Endothelial cell (in vitro differentiated cells): ENCODE measurements at regions not wholly inside any gene's neighbourhood (a gene's known extent, or its start where the extent isn't known, plus 50 kb on each side); places are given as distances from the start of the nearest gene placed in this dataset.

ENCODE experiments used
- DNase-seq: peaks from one replicate; pipeline ENCODE4 v3.0.0; 2021; ENCODE audit warnings: low spot score
- H3K27ac Mint-ChIP-seq: one replicate; pipeline ENCODE4 v1.8.0; 2021; ENCODE audit warnings: mixed read lengths, inconsistent platforms; ENCODE audit not compliant: unreplicated experiment
- H3K27me3 Mint-ChIP-seq: one replicate; pipeline ENCODE4 v1.8.0; 2021; ENCODE audit warnings: mild to moderate bottlenecking, moderate library complexity, mixed read lengths, inconsistent platforms; ENCODE audit not compliant: unreplicated experiment
- H3K36me3 Mint-ChIP-seq: one replicate; pipeline ENCODE4 v1.8.0; 2021; ENCODE audit warnings: mild to moderate bottlenecking, low read depth, mixed read lengths, inconsistent platforms; ENCODE audit not compliant: unreplicated experiment
- H3K4me1 Mint-ChIP-seq: one replicate; pipeline ENCODE4 v1.8.0; 2021; ENCODE audit warnings: mild to moderate bottlenecking, mixed read lengths, inconsistent platforms; ENCODE audit not compliant: unreplicated experiment
- H3K4me3 Mint-ChIP-seq: one replicate; pipeline ENCODE4 v1.8.0; 2021; ENCODE audit warnings: mild to moderate bottlenecking, mixed read lengths, inconsistent platforms; ENCODE audit not compliant: unreplicated experiment
- H3K9me3 Mint-ChIP-seq: one replicate; pipeline ENCODE4 v1.8.0; 2021; ENCODE audit warnings: mixed read lengths, inconsistent platforms; ENCODE audit not compliant: unreplicated experiment
- TF ChIP-seq, protein P1 (sequence below): fragments of 200-600 bp; sonication (generic); IDR thresholded peaks from one replicate; pipeline ENCODE4 v1.5.0; 2021; ENCODE audit warnings: antibody characterized with exemption; ENCODE audit not compliant: unreplicated experiment

DNA sequence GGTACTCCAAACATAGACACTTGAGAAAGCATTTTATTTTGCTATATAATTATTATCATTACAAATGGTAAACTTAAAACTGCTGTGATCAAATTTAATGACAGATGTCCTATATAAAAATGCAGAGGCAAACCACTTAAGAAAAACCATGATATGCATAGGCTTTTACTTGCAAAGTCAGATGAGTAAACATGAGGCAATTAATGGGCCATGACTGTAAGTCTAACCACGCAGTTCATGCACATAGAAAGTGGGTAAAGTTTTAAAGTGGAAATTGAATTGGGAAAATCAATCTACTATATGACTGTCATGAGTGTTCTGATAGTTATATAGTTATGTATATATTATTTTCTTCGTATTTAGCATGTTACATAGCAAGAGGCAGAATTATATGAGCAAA is 219.2 kb downstream of the PTPRC start:
- Mint-ChIP-seq H3K4me1 (no peaks in the 10 kb centered on the region), H3K36me3 (no peaks in the 10 kb centered on the region)
- TF ChIP-seq, protein P1, sequence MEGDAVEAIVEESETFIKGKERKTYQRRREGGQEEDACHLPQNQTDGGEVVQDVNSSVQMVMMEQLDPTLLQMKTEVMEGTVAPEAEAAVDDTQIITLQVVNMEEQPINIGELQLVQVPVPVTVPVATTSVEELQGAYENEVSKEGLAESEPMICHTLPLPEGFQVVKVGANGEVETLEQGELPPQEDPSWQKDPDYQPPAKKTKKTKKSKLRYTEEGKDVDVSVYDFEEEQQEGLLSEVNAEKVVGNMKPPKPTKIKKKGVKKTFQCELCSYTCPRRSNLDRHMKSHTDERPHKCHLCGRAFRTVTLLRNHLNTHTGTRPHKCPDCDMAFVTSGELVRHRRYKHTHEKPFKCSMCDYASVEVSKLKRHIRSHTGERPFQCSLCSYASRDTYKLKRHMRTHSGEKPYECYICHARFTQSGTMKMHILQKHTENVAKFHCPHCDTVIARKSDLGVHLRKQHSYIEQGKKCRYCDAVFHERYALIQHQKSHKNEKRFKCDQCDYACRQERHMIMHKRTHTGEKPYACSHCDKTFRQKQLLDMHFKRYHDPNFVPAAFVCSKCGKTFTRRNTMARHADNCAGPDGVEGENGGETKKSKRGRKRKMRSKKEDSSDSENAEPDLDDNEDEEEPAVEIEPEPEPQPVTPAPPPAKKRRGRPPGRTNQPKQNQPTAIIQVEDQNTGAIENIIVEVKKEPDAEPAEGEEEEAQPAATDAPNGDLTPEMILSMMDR = no peak

DNA sequence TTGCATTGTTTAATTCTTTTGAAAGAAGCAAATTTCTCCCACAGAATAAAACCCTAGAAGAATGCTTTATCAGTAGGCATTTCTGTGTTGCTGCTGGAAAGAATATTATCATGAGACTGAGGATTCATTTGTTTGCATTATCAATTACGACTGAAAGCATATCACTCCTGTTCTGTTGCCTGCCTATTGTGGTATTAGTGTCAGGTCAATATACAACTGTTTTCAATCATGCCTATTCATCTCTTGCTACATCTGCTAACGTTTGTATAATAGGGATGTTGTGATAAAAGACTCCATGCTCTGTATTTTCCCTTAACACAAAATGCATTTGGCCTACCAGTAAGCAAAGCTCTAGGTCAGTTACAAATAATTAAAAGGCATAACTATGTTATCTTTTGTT is 221.5 kb downstream of the PTPRC start:
- Mint-ChIP-seq H3K27ac (no peak overlapping the region), H3K4me3 (no peak overlapping the region), H3K4me1 (no peaks in the 10 kb centered on the region), H3K27me3 (no peaks in the 10 kb centered on the region), H3K9me3 (no peaks in the 10 kb centered on the region), H3K36me3 (no peaks in the 10 kb centered on the region)
- TF ChIP-seq, protein P1 = no peak
- no peak for DNase-seq

More for the DNA sequence above, 219.2 kb downstream of the PTPRC start:
- DNase-seq = no peak
- Mint-ChIP-seq H3K27me3 (no peaks in the 10 kb centered on the region), H3K9me3 (no peaks in the 10 kb centered on the region), H3K27ac (no peak overlapping the region), H3K4me3 (no peak overlapping the region)

DNA sequence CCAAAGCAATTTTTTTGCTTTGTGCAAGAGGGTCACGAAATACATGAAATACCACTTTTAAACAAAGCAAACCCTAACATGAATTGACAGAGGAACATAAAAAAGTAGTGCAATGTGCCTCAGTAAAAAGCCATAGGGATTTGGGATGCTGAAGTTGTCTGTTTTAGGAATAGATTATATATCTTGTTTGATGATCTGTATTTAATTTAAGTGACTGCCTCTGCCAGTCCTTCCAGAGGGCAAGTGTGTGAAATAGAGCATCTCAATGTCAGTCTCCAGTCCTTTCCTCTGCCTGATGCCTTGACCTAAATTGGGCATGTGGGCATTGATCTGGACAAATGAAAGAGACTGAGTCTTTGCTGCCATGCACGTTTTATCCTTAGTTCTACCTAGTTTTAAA is 222.8 kb downstream of the PTPRC start:
- no peaks in the 10 kb centered on the region for H3K36me3 Mint-ChIP-seq
- no peaks in the 10 kb centered on the region for H3K9me3 Mint-ChIP-seq
- H3K27me3 Mint-ChIP-seq = no peaks in the 10 kb centered on the region
- TF ChIP-seq, protein P1 = no peak
- H3K4me1 Mint-ChIP-seq = no peaks in the 10 kb centered on the region
- H3K27ac Mint-ChIP-seq = no peak overlapping the region
- H3K4me3 Mint-ChIP-seq = no peak overlapping the region
- DNase-seq = no peak

DNA sequence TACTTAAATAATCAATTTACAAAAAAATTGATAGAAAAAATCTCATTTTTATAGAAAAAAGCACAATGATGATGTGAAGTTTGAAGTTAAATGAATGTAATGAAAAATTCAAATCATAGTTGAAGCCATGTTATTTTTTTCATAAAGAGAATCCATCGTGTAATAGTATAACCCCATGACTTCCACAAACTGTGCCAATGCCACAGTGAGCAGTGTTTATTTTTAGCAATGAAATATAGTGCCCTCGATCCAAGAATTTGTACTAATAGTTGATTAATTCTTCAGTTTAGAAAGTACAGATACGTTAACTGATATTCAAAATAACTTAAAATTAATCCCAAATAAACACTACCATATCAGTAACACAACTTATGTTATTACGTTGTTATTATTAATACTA is 225.9 kb downstream of the PTPRC start:
- Mint-ChIP-seq H3K27me3 (no peaks in the 10 kb centered on the region), H3K9me3 (no peaks in the 10 kb centered on the region), H3K27ac (no peak overlapping the region), H3K4me3 (no peak overlapping the region), H3K4me1 (no peaks in the 10 kb centered on the region), H3K36me3 (no peaks in the 10 kb centered on the region)
- DNase-seq = no peak
- TF ChIP-seq, protein P1 = no peak

DNA sequence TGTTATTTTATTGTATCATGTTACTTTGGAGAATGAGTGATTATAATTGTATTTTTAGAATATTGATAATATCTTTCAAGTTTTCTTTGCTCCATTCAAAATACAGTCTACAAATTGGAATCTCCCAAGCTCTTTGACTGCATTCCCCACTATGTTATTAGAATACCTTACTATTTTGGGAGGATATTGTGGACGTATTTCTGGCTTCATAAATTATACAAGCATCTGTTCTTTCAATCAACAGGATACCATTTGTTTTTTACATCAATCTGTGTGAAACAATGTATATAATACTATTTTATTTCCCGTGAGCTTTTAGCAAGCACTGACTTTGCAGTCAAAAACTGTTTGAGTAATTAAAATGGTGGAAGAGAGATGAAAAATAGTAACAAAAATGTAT is 226.5 kb downstream of the PTPRC start:
- TF ChIP-seq, protein P1 = no peak
- H3K9me3 Mint-ChIP-seq = no peaks in the 10 kb centered on the region
- H3K4me3 Mint-ChIP-seq = no peak overlapping the region
- H3K4me1 Mint-ChIP-seq = no peaks in the 10 kb centered on the region
- H3K27ac Mint-ChIP-seq = no peak overlapping the region
- H3K36me3 Mint-ChIP-seq = no peaks in the 10 kb centered on the region
- DNase-seq = no peak
- H3K27me3 Mint-ChIP-seq = no peaks in the 10 kb centered on the region
